Esophagus muscularis mucosa (tissue), 4 donors: ENCODE measurements at regions not wholly inside any gene's neighbourhood (a gene's known extent, or its start where the extent isn't known, plus 50 kb on each side); places are given as distances from the start of the nearest gene placed in this dataset.

Experiments used
- CTCF ChIP-seq, 3 experiments: fragments of 200-600 bp in 2 of 3; fragments of 450-650 bp in 1 of 3; sonication (generic) in 2 of 3; IDR thresholded peaks; one replicate each; pipeline ENCODE4 v1.5.1; 2017 to 2019; ENCODE audit warnings: antibody characterized with exemption in 3 of 3, mild to moderate bottlenecking in 2 of 3, moderate library complexity in 1 of 3
- EP300 ChIP-seq: sonication (generic); formaldehyde crosslinking; IDR thresholded peaks from one replicate; pipeline ENCODE4 v1.6.1; 2017; ENCODE audit warnings: antibody characterized with exemption
- POLR2A ChIP-seq: fragments of 450-650 bp; IDR thresholded peaks from one replicate; pipeline ENCODE4 v1.6.1; 2017; ENCODE audit warnings: antibody characterized with exemption, moderate library complexity, mild to moderate bottlenecking, low read depth
- POLR2AphosphoS5 ChIP-seq, 2 donors: sonication (generic); formaldehyde crosslinking; IDR thresholded peaks; one replicate each; pipeline ENCODE4 v1.6.1; 2017; ENCODE audit warnings: antibody characterized with exemption in 2 of 2

DNA sequence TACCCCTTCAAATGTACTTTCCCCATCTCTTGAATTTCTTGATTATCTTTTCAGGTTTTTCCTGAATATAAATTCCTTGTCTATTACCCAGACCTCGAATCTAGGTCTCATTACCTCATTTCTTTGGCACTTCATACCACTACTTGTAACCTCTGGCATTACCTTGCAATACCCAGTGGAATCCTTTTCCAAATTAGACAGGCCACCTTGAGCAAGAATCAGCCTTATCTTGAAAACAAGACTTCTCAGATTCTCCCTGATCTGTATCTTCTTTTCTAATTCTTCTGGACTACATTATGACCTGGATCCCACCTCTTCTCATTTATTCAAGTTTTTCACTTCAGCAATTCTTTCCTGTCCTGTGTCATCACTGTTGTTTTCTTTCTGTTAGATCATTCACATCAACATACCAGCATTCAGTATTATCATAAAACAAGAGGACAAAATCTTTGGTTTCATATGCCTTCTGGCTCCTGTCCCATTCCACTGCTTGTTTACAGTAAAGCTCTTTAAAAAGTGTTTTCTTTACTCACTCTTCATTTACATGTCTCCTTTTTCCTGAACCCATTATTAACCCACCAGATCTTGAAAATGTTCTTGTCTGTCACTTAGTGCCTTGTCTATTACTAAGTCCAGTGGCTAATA is 275.6 kb upstream of the HS3ST1 start:
- TF ChIP-seq POLR2A, result no peak
- TF ChIP-seq CTCF (IDR thresholded peaks at IDR 0.05), result no peak
- TF ChIP-seq POLR2AphosphoS5 (IDR thresholded peaks at IDR 0.05), result no peak
- TF ChIP-seq EP300, result no peak
